ENCODE measurements at regions not wholly inside any gene's neighbourhood (a gene's known extent, or its start where the extent isn't known, plus 50 kb on each side); places are given as distances from the start of the nearest gene placed in this dataset.

DNA sequence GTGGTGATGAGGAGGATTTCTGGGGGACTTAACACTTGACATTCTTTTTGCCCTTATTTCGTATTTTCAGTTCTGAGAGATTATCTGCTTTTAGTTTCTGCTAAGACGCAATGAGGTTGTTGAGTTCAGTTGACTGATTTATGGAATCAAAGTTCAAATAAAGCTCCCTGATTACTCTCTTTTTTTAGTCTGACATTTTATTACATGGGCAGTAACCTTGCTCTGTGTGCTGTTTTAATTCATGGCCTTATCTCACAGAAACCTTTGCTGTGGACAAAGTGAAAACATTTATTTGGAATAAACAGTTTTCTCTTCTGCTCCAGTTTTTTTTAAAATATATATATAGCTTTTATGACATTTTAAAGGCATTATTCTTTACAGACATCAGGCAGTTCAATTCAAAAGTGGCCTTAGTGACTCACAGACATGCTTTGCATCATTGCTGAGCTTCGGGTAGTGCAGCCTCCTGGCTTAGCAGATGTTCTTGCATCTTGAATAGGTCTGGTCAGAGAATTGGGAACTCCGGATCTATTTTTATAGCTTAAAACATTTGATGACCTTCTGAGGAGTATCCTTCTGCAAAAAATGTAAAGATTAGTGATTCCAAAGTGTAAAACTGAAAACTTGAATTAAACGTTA is 162.9 kb downstream of the FAM170A start:
- no peak for TF ChIP-seq CTCF (IDR thresholded peaks at IDR 0.05; ENCODE audit: borderline replicate concordance, extremely low read depth, low read length, poor library complexity, severe bottlenecking)
- no peak for TF ChIP-seq EZH2 (IDR thresholded peaks at IDR 0.05; ENCODE audit: borderline replicate concordance, low read depth, low read length, severe bottlenecking)
